HCT116 (cell line): ENCODE measurements at regions not wholly inside any gene's neighbourhood (a gene's known extent, or its start where the extent isn't known, plus 50 kb on each side); places are given as distances from the start of the nearest gene placed in this dataset.

Source experiments
- CTCF ChIP-seq, 3 experiments: fragments of 200-600 bp in 1 of 3; sonication (generic) in 1 of 3; IDR thresholded peaks in 2 of 3; conservative IDR thresholded peaks in 1 of 3; 2 replicates each; pipeline ENCODE4 v1.5.1; 2012 to 2017; ENCODE audit warnings: low read depth in 2 of 3, low read length in 2 of 3, antibody characterized with exemption in 1 of 3, borderline replicate concordance in 1 of 3, control low read depth in 1 of 3, mild to moderate bottlenecking in 1 of 3, mixed read lengths in 1 of 3, mixed run types in 1 of 3, moderate library complexity in 1 of 3; ENCODE audit not compliant: insufficient read depth in 1 of 3
- EZH2 ChIP-seq: fragments of 200-600 bp; sonication (generic); IDR thresholded peaks from 2 replicates; pipeline ENCODE4 v1.6.1; 2017; ENCODE audit warnings: antibody characterized with exemption, mixed run types
- POLR2A ChIP-seq: IDR thresholded peaks from 2 replicates; pipeline ENCODE4 v1.7.0; 2011; ENCODE audit warnings: borderline replicate concordance; ENCODE audit not compliant: insufficient read depth, insufficient read length; ENCODE audit errors: extremely low read depth
- POLR2AphosphoS5 ChIP-seq: IDR thresholded peaks from 2 replicates; pipeline ENCODE4 v1.6.1; 2011; ENCODE audit warnings: mild to moderate bottlenecking, low read depth, low read length, moderate library complexity

GRCh38 chr14:29425705-29426482 is 501.8 kb downstream of the PRKD1 start:
- TF ChIP-seq POLR2A (no peak), POLR2AphosphoS5 (no peak), CTCF (IDR thresholded peaks at IDR 0.05 in 2 of 3, conservative IDR thresholded peaks at IDR 0.05 in 1 of 3; ENCODE audit: borderline replicate concordance in 1 of 3, insufficient read depth in 1 of 3, low read depth in 2 of 3, low read length in 2 of 3) (no peak), EZH2 (no peak)
